Spleen (tissue), 7 donors: ENCODE measurements at regions not wholly inside any gene's neighbourhood (a gene's known extent, or its start where the extent isn't known, plus 50 kb on each side); places are given as distances from the start of the nearest gene placed in this dataset.

Experiments
- CTCF ChIP-seq, 11 experiments: fragments of 200-600 bp in 7 of 11; fragments of 450-650 bp in 4 of 11; sonication (generic) in 4 of 11; IDR thresholded peaks in 8 of 11; conservative IDR thresholded peaks in 3 of 11; 1 replicate in 7 of 11; 2 replicates in 4 of 11; pipeline versions ENCODE4 v1.4.0 to v1.8.0; 2016 to 2021; ENCODE audit warnings: antibody characterized with exemption in 11 of 11, inconsistent platforms in 4 of 11, mild to moderate bottlenecking in 1 of 11
- POLR2A ChIP-seq, 3 donors: fragments of 450-650 bp; IDR thresholded peaks; one replicate each; pipeline ENCODE4 v1.5.1; 2017; ENCODE audit warnings: antibody characterized with exemption in 3 of 3, mild to moderate bottlenecking in 1 of 3
- POLR2AphosphoS5 ChIP-seq, 3 donors: sonication (generic); formaldehyde crosslinking; IDR thresholded peaks; one replicate each; pipeline ENCODE4 v1.5.1; 2017; ENCODE audit warnings: antibody characterized with exemption in 3 of 3
- donor health status: DM: no; HTN: no; CAD: no; lungs with moderate emphysema.
- donor health status: DM: no; HTN: no; CAD: no.
- donor health status: DM: no; HTN: no; CAD: no.

GRCh38 chr18:22541232-22541631, 123.5 kb upstream of the CTAGE1 start:
- TF ChIP-seq CTCF (IDR thresholded peaks at IDR 0.05 in 8 of 11, conservative IDR thresholded peaks at IDR 0.05 in 3 of 11) = no peak
- no peak for TF ChIP-seq POLR2AphosphoS5 (IDR thresholded peaks at IDR 0.05)
- no peak for TF ChIP-seq POLR2A (IDR thresholded peaks at IDR 0.05)
